ENCODE measurements at regions not wholly inside any gene's neighbourhood (a gene's known extent, or its start where the extent isn't known, plus 50 kb on each side); places are given as distances from the start of the nearest gene placed in this dataset.
A peak's percentile ranks its signal among the peaks of the same experiment; 100 is the strongest.

DNA sequence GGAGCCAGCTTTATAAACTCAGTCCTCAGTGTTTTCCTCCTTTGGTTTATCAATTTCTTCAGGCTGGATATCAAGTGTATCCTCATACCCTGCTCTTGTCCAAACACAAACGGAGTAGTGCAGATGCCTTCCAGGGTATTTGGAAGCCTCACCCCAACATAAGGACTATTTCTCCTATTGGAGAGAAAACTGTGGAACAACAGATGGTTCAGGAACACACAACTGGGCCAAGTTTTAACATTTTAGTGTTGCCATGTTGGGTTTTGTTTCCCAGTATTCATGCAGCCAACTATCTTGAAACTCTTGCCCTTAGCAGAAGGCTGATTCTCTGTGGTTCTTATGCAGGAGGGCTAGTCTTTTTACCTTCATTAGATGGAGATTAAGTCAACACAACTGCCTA, 398.1 kb downstream of the GABRB3 start:
- no peak for DNase-seq

DNA sequence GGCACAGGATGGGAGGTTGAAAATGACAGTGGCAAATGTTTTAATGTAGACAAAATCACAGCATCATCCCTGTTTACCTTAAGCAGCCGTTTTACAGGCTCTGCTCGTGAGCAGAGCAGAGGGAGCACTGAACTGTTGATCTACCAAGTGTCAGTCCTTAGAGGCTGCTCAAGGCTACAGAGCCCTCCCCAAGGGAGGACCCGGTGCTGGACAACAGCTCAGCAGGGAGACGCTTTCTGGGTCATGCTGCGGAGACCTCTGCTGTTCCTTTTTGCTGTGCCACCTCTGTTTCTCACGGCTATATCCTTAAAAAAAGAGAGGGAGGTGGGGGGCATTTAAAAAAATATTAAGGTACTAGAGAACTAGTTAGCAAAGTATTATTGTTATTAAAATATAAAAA, 400.2 kb downstream of the GABRB3 start:
- no peak for DNase-seq

DNA sequence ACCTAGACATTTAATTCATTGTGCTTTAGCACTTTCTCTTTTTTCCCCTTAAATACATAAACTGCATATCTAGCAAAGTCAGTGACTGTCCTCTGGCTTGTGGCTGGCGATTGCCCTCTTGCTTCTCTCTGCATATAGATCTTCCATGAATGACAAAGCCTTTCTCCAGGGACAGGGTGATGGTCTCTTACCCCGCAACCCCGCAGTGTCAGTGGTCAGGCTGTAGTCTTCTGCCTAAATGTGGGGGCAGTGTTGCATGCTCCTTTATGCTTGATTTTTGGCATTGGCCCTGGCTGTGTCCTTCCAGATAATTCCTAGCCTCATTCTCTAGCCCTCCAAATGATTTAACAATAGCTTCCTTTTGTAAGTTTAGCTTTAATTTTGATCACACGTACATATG, 407.8 kb downstream of the GABRB3 start:
- no peak for DNase-seq

DNA sequence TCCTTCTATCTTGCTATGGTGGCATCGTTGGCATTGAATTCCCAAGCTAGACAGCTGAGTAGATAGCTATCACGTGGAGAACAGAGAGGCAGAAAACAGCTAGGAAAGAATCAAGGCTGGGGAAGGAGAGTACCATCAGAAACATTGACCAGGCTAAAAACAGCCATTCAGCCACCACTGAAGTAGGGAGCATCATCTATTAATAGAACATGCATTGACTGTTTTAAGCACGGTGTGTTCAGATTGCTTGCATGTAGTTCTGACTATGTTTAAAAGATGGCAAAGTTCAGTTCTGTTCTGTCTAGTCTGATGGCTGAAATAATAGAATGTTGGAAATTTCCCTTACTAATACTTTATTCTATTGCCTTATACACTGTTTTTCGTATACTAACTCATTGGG, 413.0 kb downstream of the GABRB3 start:
- DNase-seq = no peak

DNA sequence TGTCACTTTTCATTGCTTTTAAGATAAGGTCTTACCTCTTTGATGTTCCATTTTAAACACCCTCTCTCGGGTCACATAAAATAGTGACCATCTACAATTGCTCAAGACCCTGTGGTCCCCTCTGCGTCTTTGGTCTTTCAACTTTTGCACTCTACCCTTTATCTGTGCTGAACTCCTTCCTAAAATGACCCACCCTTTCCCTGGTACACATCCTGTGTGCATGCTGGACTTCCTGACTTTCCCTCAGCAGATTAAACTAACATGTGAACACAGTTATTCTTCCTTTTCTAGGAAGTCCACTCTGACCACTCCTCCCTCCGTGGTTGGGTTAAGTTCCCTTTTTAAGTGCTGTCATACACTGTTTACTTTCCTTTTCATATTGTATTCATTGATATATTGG, 414.2 kb downstream of the GABRB3 start:
- no peak for DNase-seq

DNA sequence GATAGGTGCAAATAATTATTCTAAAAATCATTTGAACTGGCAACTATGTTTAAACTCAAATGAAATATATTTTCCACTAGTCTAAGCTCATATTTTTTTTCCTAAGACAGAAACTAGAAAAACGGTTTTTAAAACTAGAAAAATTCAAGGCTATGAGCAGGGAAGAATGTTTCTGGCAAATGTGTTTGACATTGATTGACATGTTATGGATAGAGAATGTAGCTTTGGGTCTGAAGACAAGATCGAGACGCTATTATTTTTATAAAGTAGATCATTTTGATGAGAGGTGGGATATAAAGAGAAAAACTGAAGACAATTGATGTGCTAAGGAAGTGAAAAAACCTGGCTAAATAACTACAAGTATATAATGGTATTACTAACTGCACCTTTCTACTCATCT, 415.2 kb downstream of the GABRB3 start:
- DNase-seq = no peak

DNA sequence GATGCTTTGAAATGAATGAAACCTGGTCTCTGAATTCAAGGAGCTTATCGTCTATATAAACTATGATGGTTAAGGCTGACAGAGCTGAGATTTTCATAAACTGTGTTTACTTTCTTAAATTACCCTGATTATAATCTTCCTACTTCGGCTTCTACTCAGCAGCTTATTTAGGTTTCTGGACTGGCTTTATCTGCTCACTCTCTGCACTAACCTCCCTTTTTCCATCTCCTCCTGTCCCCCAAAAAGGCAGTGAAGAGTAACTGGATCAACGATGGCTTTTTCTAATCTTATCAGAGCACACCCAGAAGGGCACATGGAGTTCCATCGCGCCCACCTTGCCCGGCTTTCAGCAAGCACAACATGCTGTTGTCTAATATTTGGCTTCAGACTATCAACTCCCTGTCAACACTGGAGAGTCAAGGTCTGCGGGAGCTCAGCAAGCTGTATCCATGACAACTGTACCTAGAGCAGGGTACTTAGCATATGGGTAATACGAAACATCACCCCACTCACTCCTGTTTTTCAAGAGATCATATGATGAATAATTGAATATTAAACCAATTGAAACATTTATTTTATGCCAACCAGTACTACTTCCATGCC, 417.3 kb downstream of the GABRB3 start:
- DNase-seq = no peak

DNA sequence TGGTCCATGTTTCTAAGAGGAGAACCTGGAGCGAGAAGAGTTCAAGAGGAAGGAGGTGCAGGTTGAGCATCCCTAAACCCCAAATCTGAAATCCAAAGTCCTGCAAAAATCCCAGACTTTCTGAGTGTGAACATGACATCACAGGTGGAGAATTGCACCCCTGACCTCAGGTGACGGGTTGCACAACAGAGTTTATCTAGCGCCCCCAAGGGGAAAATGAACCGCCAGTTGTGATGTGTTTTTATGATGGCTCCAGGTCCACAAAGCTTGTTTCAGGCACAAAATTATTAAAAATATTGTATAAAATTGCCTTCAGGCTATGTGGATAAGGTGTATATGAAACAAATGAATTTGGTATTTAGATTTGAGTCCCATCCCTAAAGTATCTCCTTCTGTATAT, 420.0 kb downstream of the GABRB3 start:
- no peak for DNase-seq

DNA sequence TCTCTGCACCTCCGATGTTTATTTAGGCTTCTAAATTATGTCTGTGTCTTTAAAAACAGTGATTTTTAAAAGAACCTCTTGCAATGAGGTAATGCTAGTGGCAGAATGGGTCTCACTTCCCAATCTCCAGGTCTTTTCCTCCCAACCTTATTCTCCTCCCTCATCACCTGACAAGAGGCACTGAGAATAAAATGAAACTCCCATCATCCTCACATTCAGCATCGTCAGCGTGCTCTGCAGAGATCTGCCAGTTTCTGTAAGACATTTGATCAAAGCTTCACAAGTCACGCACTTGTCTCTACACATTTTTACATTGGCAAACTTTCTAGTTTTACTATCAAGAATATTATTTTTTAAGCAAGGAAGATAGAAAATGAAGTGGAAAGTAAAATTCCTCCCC, 420.5 kb downstream of the GABRB3 start:
- DNase-seq = no peak

DNA sequence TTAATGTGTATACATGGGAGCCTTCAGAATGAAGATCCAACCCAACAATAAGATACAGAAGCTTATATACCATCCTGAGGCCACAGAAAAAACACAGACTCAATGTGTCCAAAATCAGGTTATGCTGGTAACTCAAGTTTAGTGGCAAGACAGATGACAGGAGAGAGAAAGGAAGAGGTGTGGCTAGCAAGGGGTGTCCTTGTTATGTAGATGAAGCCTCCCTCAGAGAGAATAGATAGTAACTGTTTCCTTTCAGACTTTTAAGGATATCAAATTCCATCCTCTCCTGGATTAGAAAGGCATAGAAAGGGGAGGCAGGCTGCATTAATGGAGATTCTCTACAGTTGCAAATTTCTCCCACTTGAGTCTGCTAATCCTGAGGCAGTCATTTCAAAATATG, 447.4 kb downstream of the GABRB3 start:
- no peak for DNase-seq

DNA sequence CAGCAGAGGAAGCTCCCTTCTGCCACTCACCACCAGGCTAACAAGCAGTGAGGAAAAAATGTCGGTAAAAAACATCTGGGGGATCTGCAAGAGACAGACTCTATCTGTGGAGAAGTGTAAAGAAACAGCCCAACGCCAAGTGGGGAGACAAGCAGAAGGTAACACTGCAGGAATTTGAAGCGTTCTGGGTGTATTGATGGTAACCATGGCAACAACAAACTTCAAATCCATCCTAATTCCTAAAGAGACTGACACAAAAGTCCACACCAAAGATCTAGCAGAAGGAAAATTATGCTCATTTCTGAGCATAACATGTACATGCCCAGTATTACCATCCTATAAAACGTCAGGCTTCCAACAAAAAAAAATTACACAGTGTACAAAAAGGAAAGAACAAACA, 449.3 kb downstream of the GABRB3 start:
- DNase-seq = no peak

DNA sequence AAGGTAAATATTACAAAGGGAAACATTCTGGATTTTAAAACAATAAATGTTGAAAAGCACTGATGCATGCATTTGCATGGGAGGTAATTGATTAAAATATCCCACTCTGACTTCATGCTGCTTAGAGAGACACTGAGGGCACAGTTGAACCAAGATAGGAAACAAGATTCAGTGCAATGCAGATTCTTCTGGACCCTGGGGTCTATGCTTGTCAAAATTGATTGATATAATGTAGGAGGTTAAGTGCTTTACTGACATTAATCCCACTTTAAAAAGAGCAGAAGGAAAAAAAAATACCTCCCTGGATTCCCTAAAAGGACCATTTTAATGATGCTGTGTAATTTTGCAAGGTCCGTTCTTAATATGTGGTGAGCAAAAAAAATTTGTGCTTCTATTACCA, 454.2 kb downstream of the GABRB3 start:
- DNase-seq = no peak

DNA sequence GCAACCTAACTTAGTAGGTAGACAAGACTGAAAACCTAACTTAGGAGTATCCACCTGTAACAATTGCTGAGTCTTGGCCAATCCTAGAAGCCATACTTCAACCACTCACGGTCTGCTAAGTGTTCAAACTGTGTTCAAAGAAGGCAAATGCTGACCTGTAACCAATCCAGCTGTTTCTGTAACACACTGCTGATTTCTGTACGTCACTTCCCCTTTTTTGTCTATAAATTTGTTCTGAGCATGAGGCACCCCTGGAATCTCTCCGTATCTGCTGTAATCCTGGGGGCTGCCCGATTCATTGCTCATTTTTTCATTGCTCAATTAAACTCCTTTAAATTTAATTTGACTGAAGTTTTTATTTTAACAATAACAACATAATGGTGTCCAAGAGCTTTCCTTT, 451.4 kb upstream of the ATP10A start:
- DNase-seq = no peak

DNA sequence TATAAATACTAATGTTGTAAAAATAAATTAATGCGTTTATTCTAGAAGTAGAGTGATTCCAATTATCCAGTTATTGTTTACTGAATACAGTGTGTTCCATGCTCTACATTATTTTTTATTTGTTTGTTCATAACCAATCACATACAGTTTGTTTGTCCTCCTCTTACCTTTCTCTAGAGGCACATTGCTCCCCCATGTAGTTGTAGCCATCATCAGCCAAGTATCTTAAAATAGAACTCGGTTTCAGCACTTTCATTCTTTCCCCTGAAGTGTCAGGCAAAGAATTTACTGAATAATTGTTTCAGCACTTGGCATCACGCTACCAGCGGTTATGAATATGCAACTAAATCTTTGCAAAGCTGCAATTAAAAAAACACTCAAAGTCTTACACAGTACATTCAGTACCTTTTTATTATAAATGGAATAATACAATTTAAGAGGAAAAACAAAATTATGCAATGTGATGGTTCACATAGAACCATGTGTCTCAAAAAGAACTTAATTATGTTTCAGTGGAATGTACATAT, 448.6 kb upstream of the ATP10A start:
- DNase-seq = no peak

DNA sequence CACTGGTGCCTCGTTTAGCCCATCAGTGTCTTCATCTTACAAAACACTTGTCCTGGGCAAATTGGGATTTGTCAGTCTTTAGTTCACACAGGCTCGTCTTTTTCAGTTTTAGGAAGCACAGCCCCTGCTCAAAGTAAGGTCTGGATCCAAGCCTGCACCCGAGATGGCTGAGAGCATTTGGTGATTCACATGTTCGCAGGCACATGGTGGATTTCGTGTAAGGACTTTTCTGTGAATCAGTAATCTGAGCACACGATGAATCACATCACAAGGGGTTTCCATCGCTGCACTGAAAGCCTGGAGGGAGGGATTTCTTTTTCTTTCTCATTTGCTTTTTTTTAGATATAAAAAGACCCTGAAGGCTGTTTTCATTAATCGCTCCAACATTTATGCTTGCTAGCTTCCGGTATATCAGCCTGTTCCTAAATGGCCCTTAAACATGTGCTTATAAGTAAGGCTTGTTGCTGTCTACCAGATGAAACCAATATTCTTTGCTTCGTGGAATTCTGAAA, 435.6 kb upstream of the ATP10A start:
- DNase-seq = no peak

DNA sequence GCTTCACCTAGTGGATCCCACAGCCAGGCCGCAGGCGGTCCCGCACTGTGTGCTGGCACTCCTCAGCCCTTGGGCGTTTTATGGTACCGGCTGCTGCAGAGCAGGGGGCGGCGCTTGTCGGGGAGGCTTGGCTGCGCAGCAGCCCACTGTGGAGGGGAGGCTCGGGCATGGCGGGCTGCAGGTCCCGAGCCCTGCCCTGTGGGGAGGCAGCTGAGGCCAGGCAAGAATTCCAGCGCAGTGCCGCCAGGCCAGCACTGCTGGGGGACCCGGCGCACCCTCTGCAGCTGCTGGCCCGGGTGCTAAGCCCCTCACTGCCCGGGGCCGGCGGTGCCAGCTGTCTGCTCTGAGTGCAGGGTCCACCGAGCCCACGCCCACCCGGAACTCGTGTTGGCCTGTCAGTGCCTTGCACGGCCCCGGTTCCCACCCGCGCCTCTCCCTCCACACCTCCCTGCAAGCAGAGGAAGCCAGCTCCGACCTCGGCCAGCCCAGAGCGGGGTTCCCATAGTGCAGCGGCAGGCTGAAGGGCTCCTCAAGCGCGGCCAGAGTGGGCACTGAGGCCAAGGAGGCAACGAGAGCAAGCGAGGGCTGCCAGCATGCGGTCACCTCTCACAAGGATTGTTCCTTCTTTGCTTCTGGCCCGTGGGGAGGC, 435.0 kb upstream of the ATP10A start:
- no peak for DNase-seq

DNA sequence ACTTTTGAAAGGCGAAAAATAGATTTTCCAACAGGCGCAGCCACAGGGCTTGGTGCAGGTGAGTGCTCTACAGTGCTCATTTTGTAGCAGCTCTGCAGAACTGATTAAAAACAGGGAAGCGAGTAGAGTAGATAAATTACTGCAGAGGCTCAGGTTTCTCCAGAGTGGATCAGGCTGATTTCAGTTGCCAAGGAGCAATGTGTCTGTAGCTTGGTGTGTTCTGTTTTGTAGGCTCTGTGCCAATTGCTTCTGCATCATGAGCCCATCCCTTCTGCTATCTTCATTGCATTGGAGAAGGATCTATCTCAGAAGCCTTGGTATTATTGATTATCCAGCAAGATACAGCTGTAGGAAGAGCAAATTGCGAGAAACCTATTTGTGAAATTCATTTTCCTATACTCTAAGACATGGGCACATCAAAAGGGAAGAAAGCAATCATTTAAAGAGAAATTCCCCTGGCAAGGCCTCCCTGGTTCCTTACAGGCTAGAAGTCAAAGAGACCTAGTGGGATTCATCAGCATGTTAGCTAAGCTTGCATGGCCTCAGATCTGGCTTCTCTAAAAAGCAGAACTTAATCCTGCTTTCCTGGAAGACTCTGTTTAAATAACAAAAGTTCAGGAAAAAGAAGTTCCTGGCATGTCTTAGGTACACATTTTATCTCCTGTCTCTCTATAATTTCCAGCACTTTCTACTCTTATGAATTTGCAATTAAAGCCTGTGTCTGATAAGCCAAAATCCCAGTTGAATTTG, 432.4 kb upstream of the ATP10A start:
- DNase-seq = no peak

DNA sequence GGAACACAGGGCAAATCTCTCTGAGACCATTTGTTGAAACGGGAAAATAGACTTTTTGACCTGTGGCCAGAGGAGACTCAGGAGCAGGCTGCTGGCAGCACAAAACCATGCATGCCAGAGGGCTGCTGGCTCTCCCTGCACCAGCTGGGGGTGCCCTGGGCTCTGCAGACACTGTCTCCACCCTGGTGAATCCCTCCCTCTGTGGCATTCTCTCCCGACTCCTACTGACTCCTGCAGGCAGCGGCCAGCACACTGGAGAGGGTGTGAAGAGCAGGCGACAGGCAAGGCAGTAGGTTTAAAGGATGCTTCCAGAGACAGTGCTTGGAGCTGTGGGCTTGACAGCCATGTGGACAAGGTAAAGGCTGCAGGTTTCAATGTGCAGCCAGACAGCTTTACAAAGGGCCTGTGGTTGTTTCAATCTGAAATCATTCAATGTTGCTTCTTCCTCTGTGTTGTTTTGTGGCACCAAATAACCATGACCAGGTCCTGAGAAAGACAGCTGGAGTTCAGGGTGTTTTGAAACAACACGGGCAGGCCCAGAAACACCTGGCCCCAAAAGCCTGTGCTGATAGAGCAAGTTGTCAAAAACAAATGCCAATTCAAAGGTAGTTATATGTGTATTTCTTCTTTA, 431.0 kb upstream of the ATP10A start:
- no peak for DNase-seq

DNA sequence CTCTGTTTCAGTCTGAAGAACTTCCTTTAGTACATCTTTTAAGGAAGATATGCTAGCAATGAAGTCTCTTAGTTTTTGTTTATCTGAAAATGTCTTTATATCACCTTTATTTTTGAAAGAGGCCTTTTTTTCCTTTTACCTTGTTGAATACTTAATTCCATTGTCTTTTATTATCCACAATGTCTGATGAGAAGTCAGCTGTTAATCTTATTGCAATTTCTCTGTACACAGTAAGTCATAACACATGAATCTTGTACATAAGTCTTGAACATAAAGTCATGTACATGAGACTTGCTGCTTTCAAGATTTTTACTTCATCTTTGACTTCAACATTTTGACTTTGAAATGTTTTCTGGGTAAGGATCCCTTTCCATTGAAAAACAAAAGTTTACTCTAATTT, 424.3 kb upstream of the ATP10A start:
- no peak for DNase-seq

DNA sequence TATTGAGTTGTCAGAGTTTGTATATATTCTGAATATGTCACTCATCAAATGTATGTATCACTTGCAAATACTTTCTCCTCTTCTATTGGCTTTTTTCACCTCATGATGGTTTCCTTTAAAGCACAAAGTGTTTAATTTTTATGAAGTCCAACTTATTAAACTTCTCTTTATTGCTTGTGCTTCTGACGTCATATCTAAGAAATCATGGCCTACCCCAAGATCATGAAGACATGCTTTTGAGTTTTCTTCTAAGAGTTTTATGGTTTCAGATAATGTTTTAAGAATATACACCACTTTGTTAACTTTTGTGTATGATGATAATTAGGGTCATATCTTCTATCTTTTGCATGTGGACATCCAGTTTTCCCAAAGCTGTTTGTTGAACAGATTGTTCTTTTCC, 417.2 kb upstream of the ATP10A start:
- DNase-seq = no peak

DNA sequence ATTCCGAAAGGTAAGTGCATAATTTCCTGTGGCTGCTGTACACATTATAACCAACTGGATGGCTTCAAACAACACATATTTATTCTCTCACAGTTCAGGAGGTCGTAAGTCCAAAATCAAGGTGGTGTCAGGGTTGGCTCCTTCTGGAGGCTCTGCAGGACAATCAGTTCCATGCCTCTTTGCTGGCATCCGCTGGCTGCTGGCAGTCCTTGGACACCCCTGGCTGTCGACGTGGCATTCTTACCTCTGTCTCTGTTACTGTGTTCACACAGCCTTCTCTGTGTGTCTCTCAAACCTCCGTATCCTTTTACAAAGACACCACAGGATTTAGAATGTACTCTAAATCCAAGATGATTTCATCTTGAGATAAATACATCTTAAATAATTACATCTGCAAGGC, 398.8 kb upstream of the ATP10A start:
- no peak for DNase-seq

DNA sequence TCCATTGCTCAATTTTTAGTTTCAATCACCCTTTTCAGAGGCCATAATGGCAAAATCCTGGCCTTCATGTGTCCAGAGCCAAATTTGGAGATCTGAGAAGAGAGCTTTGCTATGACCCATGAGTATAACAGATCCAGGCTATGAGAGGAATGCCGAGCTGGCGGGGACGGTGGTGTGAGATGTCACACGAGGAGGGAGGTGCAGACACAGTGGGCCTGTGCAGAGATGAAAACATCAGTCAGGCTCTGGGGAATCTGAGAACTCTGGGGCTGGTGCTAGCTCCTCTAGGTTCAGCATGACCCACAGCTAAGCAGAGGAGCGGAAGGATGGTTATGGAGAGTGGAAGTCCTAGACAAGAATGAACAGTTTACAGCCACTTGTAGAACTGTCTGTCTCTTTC, 398.3 kb upstream of the ATP10A start:
- no peak for DNase-seq

DNA sequence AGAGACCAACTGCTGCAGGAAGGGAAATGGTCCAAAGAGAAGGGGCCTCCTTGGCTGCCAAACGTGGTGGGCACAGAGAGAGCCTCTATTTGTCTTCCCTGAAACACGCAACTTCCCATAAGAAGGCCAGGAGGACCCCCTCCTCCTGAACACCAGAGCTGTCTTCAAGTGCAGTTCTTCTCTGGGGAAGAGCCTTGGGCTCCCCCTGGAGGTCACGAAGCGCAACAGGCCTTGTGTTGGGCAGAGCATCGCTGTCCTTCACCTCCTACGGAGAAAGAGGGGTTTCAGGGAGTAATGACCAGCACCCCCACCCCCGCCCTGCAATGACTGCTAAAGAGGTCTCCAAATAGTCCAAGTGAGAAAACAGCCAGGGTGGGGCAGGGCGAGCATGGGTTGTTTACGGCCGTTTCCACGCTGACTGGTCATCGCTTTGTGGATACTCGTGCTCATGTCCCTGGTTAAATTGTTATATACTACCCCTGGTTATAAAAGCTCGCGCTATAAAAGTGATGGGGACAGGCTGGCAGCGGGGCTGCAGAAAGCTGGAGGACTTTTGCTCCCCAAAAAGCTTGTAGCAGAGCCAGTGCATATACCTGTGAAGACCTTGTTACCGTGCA, 397.5 kb upstream of the ATP10A start:
- peak; percentile 34 for DNase-seq
